GDM1 (cell line): ENCODE measurements at regions not wholly inside any gene's neighbourhood (a gene's known extent, or its start where the extent isn't known, plus 50 kb on each side); places are given as distances from the start of the nearest gene placed in this dataset.
"Not testable (repeated sequence)": the region's sequence is repeated elsewhere in the genome, so short reads cannot be mapped to it uniquely, and the experiment has no call there.

Source experiments
- DNase-seq: peaks from one replicate; lab custom pipeline; 2025; lab: John Stamatoyannopoulos, UW

DNA sequence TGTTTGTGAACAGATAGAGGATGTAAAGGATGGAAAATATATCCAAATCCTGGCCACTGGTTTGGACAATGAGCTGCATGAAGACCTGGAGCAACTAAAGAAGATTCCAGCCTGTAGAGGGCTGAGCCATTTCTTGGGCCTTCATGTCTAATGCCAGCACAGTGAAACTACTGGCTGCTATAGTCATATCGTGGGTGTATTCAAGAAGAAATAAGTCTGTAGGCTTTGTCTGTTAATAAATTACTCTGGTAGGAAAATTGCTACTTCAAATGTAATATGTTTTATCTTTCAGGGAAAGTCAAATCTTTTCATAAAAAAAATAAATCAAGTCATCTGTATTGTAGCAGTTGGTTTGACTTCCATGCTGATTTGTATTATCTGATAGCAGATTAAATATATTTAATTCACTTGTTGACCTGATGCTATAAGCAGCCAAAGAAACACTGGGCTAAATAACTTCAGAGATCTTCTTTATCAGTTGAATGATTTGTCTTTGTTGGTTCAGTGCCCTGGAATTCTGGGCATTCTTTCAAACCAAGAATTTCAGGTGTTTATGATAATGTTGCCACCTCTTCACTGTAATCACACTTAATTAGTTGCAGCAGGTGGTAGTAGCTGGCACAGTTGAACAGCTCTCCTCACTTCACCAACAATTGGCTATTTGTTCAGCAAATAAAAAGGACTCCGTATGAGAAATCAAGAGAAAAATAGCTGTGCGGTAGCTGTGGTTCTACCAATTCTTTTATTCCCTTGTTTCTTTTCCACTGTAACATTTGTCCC is 1109.5 kb downstream of the NSUN3 start:
- DNase-seq: no peak

DNA sequence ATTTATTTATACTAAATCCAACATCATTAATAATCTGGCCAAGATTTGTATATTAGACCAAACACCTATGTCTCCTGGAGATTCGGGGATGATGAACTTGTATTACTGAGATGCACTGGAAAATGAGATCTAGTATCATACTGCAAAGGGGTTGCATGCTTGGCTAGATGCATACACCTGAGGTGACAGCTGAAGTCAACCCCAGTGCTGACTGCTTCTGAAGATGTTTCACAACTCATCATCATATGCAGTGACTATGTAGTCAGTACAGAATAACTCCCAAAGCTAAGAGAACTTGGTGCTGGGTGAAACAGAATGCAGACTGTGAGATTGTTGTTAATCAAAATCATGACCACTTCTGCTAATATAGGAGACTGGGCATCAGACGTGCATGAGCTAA is 1114.2 kb downstream of the NSUN3 start:
- DNase-seq: no peak

DNA sequence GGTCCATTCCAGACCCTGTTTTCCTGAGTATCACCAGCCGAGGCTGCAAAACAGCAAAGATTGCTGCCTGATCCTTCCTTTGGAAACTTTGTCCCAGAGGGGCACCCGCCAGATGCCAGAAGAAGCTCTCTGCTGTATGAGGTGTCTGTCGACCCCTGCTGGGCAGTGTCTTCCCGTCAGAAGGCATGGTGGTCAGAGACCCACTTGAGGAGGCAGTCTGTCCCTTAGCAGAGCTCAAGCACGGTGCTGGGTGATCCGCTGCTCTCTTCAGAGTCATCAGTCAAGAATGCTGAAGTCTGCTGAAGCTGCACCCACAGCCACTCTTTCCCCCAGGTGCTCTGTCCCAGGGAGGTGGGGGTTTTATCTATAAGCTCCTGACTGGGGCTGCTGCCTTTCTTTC is 1121.2 kb downstream of the NSUN3 start:
- DNase-seq: no peak

DNA sequence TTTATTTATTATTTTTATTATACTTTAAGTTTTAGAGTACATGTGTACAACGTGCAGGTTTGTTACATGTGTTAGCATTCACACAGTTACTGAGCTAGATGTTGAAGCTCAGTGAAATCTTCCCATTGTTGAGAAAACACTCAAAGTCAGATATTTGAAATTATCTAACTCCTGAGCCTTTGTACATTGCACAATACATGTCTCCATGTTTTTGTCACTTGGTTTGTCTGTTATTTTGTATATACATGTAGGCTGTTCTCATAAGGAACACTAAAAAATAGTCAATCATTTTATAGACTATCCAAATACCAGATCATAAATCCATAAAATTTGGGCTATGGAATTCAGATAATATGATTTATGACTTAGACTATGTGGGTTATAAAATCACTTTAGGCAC is 1126.5 kb downstream of the NSUN3 start:
- no peak for DNase-seq

DNA sequence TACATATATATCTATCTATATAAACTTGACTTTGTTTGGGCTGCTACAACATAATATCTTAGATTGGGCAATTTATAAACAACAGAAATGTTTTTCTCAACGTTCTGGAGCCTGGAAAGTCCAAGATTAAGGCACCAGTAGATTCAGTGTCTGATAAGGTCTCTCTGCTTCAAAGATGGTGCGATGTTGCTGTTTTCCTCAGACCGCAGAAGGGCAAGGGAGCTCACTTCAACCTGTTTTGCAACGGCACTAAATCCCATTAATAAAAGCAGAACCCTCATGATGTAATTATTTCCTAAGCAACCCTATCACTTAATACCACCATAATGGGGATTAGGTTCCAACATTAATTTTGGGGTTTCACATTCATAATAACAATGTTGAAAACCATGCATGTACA is 1134.8 kb downstream of the NSUN3 start:
- DNase-seq: no peak

DNA sequence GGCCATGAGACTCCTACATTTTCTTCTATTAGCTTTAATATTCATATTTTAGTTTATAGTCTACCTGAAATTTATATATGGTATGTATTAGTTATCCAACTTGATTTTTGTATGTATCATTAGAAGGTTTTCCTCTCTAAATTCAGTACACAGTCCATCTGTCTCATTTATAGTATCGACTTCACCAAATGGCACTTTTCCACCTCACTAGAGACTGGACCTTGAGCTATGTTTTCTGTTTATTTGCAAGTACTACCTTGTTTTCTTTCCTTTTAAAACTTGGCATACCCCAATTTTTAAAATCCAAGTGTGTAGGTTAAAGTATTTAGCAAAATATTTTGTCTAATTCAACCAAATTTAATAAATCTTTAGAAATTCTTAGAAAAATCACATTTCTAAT is 1137.5 kb downstream of the NSUN3 start:
- DNase-seq: no peak

DNA sequence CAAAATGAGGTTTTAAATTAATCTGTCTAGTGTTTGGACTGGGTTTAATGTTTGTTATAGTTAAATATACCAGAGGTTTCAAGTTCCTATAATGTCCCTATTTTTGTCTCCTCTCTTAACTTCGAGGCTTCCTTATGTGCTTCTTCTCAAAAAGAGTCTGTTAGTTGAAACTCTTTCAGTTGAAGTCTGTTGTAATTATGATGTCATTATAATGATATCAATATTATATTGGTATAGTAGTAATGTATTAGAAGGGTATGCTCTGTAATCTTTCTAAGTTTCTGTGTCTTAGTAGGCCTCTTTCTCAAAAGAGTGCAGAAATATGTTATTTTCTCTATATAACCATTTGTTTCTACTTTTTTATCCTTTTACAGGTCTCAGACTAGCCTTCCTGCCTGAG is 1148.0 kb downstream of the NSUN3 start:
- DNase-seq: no peak

DNA sequence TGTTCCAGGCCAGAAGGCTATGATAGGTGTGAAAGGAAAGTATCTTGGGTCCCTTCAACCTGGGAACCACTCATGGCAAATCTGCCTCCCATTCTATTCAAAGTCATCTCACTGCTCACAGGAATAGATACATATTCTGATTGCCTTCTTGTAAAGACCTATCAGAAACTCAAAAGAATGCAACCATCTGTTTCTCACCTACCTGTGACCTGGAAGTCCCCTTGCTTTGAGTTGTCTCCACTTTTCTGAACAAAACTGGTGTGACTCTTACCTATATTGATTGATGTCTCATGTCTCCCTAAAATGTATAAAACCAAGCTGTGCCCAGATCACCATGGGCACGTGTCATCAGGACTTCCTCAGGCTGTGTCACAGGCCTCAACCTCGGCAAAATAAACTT is 1149.3 kb downstream of the NSUN3 start:
- DNase-seq: no peak

DNA sequence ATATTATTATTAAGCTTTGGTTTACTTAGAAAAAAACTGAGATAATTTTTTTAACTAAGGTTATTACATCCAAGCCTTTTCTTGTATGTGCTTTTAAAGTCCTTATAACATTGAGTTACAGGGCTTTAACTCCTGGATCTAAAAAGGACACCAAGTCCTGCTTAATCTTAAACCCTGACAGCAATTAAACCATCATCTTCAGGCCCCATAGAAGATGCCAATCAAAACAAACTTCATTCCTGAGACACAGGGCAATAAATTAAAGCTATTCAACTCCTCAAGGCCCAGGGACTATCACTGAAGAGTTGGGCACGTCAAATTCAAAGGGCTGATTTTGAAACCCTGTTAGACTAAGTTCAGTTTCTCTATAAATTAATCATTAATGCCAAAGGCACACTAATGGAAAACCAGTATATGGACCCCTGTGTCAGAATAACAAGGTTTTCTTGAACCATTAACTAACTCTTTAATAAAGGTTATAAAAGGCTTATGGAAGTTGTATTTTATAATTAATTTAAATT is 1152.6 kb downstream of the NSUN3 start:
- DNase-seq: no peak

DNA sequence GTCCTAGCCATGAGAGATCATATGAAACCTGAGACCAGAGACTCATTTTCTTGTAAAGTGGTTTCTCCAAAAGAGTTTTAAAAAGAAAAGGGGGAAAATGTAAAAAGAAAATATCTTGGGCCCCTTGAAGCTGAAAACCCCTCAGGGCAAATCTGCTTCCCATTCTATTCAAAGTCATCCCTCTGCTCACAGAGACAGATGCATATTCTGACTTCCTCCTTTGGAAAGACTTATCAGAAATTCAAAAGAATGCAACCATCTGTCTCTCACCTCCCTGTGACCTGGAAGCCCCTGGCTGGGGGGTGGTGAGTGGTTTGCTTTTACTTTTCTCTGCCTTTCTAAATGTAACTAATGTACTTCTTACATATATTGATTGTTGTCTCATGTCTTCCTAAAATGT is 1154.8 kb downstream of the NSUN3 start:
- DNase-seq: no peak

DNA sequence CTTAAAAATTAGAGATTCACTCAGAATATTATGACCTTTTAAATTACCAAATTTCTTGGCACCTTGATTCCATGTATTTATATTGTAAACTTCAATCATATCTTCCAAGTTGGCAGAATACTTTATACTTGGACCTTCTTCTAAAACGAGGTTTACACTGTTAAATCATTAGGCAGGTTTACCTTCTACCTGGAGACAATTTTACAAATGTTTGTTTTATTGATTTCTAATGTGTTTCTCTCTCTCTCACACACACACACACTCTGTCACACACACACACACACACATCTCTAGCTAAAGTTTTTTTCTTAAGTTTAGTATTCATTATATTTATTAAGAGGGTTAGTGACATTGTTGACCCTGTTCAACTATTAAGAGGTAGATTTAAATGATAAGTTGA is 1155.6 kb downstream of the NSUN3 start:
- no peak for DNase-seq

DNA sequence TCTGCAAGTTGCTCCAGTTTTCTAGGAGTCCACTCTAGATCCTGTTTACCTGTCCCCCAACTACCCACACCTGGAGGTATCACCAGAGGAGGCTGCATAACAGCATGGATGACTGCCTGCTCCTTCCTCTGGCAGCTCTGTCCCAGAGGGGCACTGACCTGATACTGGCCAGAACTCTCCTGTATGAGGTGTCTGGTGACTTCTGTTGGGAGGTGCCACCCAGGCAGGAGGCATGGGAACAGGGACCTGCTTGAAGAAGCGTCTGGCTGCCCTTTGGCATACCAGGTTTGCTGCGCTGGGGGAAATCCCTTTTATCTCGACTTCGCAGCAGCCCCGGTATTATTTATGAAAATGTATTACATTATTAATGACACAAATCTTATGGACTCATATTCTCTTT is 1163.6 kb downstream of the NSUN3 start:
- DNase-seq: no peak

DNA sequence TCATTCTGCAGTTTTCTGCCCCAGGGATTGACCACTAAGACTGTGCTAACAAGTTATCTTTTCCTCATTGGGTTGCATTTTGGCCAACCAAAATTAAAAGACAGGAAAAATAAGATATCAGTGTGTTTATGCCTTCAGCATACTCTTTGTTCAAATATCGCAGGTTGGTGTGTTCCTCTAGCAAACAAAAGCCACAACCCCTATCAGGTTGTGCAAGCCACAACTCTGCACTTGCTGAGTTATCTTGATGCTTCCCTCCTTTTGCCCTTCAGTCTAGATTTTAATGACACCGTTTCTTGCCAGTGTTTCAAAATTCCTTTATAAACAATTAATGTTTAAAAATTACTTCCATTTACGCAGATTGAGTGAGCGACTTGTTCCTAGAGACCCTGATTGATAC is 1164.2 kb downstream of the NSUN3 start:
- no peak for DNase-seq

DNA sequence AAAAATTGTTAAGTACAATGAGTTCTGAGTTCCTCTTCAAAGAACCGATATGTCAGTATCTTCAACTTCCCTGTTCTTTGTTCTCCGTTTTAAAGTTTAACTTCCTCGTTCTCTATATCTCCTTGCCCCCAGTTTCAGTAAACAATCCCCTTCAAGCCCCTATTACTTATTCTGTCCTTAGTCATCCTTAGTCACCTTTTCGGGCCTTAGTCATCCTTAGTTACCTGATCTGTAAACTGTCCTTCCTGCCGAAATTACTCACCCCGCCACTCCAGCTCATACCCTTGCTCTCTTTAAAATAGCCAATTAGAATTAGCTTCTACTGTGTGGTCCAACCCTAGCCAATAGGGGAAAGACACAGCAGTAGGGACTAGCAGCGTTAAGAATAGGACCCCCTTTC is 1165.6 kb downstream of the NSUN3 start:
- no peak for DNase-seq

DNA sequence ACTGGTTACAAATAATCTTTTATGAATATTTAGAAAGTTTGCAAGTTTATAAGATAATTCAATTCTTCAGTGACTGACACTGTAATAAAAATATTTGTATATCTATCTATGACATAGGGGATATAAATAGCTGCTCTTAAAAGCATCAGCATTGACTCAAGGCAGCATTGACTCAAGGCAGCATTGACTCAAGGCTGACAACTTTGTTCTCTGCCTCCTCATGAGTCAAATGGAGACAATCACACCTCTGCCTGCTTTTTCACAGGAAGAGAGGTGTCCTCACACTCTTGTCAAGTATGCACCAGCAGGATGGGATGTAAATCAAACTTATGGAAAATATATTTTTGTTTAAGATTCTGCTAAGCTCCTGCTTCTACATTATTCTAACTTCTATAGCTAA is 1173.1 kb downstream of the NSUN3 start:
- no peak for DNase-seq

DNA sequence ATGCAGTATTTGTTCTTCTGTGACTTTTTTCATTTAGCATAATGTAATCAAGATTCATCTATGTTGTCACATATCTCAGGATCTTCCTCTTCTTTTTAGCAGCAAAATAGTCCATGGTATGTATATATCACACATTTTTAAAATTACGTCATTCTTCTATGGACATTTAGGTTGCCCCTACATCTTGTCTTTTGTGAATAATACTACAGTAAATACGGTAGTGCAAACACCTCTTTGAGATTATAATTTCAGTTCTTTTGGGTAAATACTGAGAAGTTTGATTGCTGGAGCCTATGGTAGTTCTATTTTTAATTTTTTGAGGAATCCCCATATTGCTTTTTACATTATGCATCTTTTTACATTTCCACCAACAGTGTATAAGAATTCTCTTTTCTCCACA is 1174.9 kb downstream of the NSUN3 start:
- no peak for DNase-seq

DNA sequence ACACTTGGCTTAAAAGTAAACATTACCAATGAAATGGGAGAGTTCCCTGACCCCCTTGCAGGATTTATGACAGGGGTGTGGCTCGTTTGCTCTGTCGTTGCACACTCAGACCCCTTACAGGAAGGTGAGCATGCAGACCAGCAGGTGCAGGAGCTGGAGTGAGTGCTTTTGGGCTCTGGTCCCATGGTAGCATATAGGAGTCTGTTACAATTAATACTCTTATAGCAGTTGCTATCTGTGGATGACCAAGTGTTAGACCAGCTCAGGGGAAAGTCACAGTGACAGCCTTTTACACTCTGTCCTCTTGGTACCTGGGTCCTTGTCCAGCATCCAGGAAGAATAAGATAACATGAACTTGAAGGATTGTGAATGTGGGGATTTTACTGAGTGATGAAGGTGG is 1177.5 kb downstream of the NSUN3 start:
- DNase-seq: no peak

DNA sequence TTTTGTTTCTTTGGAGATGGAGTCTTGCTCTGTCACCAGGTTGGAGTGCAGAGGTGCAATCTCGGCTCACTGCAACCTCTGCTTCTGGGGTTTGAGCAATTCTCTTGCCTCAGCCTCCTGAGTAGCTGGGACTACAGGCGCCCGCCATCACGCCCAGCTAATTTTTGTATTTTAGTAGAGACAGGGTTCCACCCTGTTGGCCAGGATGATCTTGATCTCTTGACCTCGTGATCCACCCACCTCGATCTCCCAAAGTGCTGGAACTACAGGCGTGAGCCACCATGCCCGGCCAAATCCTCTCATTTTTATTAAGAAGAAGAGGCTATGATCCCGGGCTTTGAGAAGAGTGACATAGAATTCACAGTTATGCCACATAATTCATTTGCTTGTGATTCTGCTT is 1178.4 kb downstream of the NSUN3 start:
- DNase-seq: not testable (repeated sequence)

DNA sequence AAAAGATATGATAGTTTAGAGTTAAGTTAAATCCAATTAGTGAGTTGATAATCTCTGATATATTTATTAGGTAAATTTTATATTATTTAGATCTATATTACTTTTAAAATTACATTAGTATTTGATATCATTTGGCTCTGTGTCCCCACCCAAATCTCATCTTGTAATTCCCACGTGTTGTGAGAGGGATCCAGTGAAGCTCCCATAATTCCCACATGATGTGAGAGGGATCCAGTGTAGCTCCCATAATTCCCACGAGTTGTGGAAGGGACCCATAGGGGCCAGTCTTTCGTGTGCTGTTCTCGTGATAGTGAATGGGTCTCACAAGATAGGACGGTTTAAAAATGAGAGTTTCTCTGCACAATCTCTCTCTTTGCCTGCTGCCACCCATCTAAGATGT is 1183.6 kb downstream of the NSUN3 start:
- no peak for DNase-seq

DNA sequence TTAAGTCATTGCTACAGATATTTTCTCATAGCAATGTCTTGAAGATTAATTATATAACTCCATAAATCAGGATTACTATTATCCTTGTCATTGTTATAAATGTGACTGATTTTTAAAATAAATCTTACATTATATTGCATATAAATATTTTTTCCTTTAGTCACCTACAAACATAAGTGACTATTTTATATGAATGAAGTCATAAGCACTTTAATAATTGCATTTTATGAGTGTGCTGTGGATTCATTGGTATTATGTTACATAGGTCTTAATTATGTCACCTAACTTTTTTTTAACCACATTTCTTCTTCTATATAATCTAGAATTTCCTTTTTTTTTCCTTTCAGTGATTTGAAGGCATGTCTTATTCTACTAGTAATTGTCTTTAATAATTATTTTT is 1191.2 kb downstream of the NSUN3 start:
- DNase-seq: no peak

DNA sequence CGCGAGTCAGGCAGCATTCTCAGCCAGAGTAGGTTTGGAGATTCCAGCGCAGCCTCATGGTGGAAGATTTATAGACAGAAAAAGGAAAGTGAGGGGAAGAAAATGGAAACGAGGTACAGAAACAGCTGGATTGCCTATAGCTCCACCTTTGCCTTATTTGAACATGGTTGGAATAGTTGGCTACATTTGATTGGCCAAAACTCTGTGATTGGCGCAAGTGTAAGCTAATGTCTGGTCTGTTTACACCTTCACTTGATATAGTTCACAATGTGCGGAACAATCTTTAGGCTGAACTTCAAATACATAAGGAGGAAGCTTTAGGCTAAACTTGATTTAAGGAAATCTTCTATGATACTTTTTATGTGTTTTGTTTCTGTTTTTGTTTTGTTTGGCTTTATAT is 1191.9 kb downstream of the NSUN3 start:
- no peak for DNase-seq

DNA sequence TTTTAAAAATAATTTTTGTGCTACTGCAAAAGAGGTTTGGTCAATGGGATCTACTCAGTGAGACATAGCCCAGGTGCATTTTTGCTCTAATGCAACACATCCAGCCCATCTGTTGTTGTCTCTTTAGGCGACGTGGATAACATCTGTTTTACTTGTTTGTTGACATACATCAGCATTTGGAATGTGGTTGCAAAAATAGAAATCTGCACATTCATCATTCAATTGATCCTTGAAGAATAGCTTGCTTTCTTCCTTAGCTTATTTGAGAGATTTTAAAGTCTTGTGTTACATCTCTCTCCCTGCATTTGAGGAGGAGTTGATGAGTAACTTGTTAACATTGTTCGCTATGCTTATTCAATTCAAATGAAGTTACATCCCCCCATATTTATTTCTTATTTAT is 1202.3 kb downstream of the NSUN3 start:
- DNase-seq: no peak

DNA sequence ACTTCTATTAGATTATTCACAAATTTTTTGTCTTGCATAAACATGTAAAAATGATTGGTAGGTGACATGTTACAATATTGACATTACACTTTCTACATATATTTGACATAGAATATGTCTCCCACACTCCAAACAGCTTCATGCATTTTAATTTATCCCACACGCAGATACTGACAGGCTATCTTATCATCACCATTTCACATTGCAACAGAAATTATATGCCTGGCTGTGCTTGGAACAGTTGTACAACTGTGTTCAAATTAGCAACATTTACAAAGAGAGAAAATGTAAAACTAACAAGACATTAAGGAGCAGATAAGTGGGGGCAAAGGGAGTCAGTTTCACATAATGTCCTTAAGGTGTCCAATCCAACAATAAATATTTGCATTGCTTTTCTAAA is 1208.5 kb downstream of the NSUN3 start:
- DNase-seq: no peak

DNA sequence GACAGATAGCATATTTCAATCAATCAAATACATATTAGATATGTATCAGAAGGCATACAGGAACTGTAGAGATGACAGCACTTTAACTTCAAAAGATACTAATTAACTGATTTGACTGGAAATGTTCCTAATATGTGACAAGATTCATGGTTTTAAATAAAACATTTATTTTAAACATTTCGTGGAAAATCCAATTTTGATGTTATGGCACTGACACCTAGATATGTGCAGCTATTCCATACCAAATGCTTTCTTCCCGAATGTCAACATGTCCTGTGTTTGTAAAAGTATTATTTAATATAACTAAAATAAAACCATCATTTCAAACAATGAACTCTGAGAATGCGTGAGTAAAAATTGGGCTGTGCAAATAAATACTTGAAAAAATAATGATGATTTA is 1209.3 kb downstream of the NSUN3 start:
- no peak for DNase-seq
